CD4-positive, alpha-beta T cell (primary cell): ENCODE measurements at regions not wholly inside any gene's neighbourhood (a gene's known extent, or its start where the extent isn't known, plus 50 kb on each side); places are given as distances from the start of the nearest gene placed in this dataset.

Source experiments
- ATAC-seq: fragments of 200-7000 bp; cut with Tn5 transposase; one replicate; pipeline ENCODE4 v1.10.0; 2022; ENCODE audit warnings: mild to moderate bottlenecking; ENCODE audit not compliant: poor library complexity
- CTCF ChIA-PET: fragments of 350-600 bp; sonication (Branson Sonifier 250); formaldehyde crosslinking; loops from one replicate; lab custom pipeline; 2021; ENCODE audit warnings: antibody characterized with exemption, inconsistent platforms; lab: Charles Lee
- POLR2A ChIA-PET: fragments of 350-600 bp; sonication (Branson Sonifier 250); formaldehyde crosslinking; loops from one replicate; lab custom pipeline; 2021; ENCODE audit warnings: antibody characterized with exemption, inconsistent platforms; lab: Charles Lee
- DNase-seq, 14 experiments: peaks; one replicate each; pipeline ENCODE4 v3.0.0-alpha.2; 2013 to 2020; ENCODE audit warnings: mixed read lengths in 2 of 14
- H3K27ac ChIP-seq, 2 donors: one replicate each; pipeline versions ENCODE4 v1.5.1 to v1.7.0; 2013; ENCODE audit warnings: low read length in 2 of 2, low read depth in 1 of 2, mild to moderate bottlenecking in 1 of 2
- H3K27me3 ChIP-seq, 2 experiments: 1 replicate in 1 of 2; 2 replicates in 1 of 2; pipeline versions ENCODE4 v1.6.1 to v1.7.0; 2013; ENCODE audit warnings: low read length in 2 of 2, control low read depth in 1 of 2, mild to moderate bottlenecking in 1 of 2, moderate library complexity in 1 of 2; ENCODE audit not compliant: insufficient read depth in 2 of 2, control insufficient read depth in 1 of 2
- H3K36me3 ChIP-seq: one replicate; pipeline ENCODE4 v1.6.1; 2013; ENCODE audit warnings: low read length, control low read depth; ENCODE audit not compliant: insufficient read depth
- H3K4me1 ChIP-seq: one replicate; pipeline ENCODE4 v1.6.1; 2013; ENCODE audit warnings: low read length, control low read depth; ENCODE audit not compliant: insufficient read depth
- H3K4me3 ChIP-seq: one replicate; pipeline ENCODE4 v1.5.1; 2013; ENCODE audit warnings: mild to moderate bottlenecking, low read length, moderate library complexity
- H3K9me3 ChIP-seq, 2 experiments: 1 replicate in 1 of 2; 2 replicates in 1 of 2; pipeline versions ENCODE4 v1.6.1 to v1.7.0; 2013; ENCODE audit warnings: low read length in 2 of 2, mild to moderate bottlenecking in 2 of 2, control low read depth in 1 of 2, moderate library complexity in 1 of 2; ENCODE audit not compliant: control insufficient read depth in 1 of 2, insufficient read depth in 1 of 2
- H3K27ac Mint-ChIP-seq: one replicate; pipeline ENCODE4 v1.8.0; 2020; ENCODE audit warnings: mixed read lengths
- H3K27me3 Mint-ChIP-seq: one replicate; pipeline ENCODE4 v1.8.0; 2021; ENCODE audit warnings: mixed read lengths
- H3K36me3 Mint-ChIP-seq: one replicate; pipeline ENCODE4 v1.8.0; 2021; ENCODE audit warnings: low read depth, mixed read lengths
- H3K4me1 Mint-ChIP-seq: one replicate; pipeline ENCODE4 v1.8.0; 2021; ENCODE audit warnings: low read depth, mixed read lengths
- H3K4me3 Mint-ChIP-seq: one replicate; pipeline ENCODE4 v1.8.0; 2020; ENCODE audit warnings: mild to moderate bottlenecking, mixed read lengths
- H3K9me3 Mint-ChIP-seq: one replicate; pipeline ENCODE4 v1.8.0; 2020; ENCODE audit warnings: mixed read lengths
- CTCF ChIP-seq: fragments of 200-600 bp; IDR thresholded peaks from one replicate; pipeline ENCODE4 v1.8.0; 2022; ENCODE audit warnings: antibody characterized with exemption, mild to moderate bottlenecking
- intact Hi-C, 2 experiments: fragments of 100-400 bp; cut with DNase I in 1 of 2; cut with micrococcal nuclease in 1 of 2; formaldehyde crosslinking; loops; one replicate each; pipeline versions ENCODE4 v1.15.1 to v1.9.0; 2023 to 2025; cut with DNase I, micrococcal nuclease

GRCh38 chr22:27627901-27628300, 173.7 kb downstream of the MN1 start:
- Histone ChIP-seq H3K36me3 (no peaks in the 10 kb centered on the region), H3K9me3 (peaks cover 0 to 3% of the 10 kb centered on the region in 2 experiments), H3K27ac (no peak overlapping the region), H3K4me1 (no peaks in the 10 kb centered on the region), H3K4me3 (no peak overlapping the region), H3K27me3 (no peaks in the 10 kb centered on the region)
- ChIA-PET POLR2A (no interaction called here), CTCF (no interaction called here)
- DNase-seq (no peak), ATAC-seq (no peak)
- Mint-ChIP-seq H3K27ac (no peak overlapping the region), H3K4me3 (no peak overlapping the region), H3K36me3 (no peaks in the 10 kb centered on the region), H3K4me1 (no peaks in the 10 kb centered on the region), H3K9me3 (no peaks in the 10 kb centered on the region), H3K27me3 (no peaks in the 10 kb centered on the region)
- no peak for TF ChIP-seq CTCF
- intact Hi-C loops, result no loop called here

- ATAC-seq (no peak), DNase-seq (no peak)
- no peaks in the 10 kb centered on the region for H3K36me3 Mint-ChIP-seq
- intact Hi-C loops, result no loop called here
- no peak for TF ChIP-seq CTCF
- no peaks in the 10 kb centered on the region for H3K4me1 Mint-ChIP-seq
- no peaks in the 10 kb centered on the region for H3K27me3 ChIP-seq
- no peak overlapping the region for H3K27ac Mint-ChIP-seq
- no peak overlapping the region for H3K27ac ChIP-seq
- ChIA-PET CTCF (no interaction called here), POLR2A (no interaction called here)
- H3K27me3 Mint-ChIP-seq, result peaks cover under 1% of the 10 kb centered on the region
- H3K36me3 ChIP-seq, result no peaks in the 10 kb centered on the region
- H3K9me3 Mint-ChIP-seq, result no peaks in the 10 kb centered on the region
- H3K4me3 Mint-ChIP-seq, result no peak overlapping the region
- peaks cover 0 to 7% of the 10 kb centered on the region in 2 experiments for H3K9me3 ChIP-seq
- H3K4me3 ChIP-seq, result no peak overlapping the region
- H3K4me1 ChIP-seq, result no peaks in the 10 kb centered on the region
Observed at GRCh38 chr22:27628341-27628740, 173.2 kb downstream of the MN1 start.

GRCh38 chr22:27628891-27629631, 172.5 kb downstream of the MN1 start:
- TF ChIP-seq CTCF, result no peak
- ChIA-PET CTCF (no interaction called here), POLR2A (no interaction called here)
- Histone ChIP-seq H3K36me3 (no peaks in the 10 kb centered on the region), H3K4me3 (no peak overlapping the region), H3K27me3 (no peaks in the 10 kb centered on the region), H3K27ac (no peak overlapping the region), H3K4me1 (no peaks in the 10 kb centered on the region), H3K9me3 (peaks cover 0 to 7% of the 10 kb centered on the region in 2 experiments)
- intact Hi-C loops, result no loop called here
- Mint-ChIP-seq H3K36me3 (no peaks in the 10 kb centered on the region), H3K27me3 (peaks cover 8% of the 10 kb centered on the region), H3K27ac (no peak overlapping the region), H3K9me3 (no peaks in the 10 kb centered on the region), H3K4me3 (no peak overlapping the region), H3K4me1 (no peaks in the 10 kb centered on the region)
- ATAC-seq (no peak), DNase-seq (no peak)
